MCF 10A (cell line): ENCODE measurements at regions not wholly inside any gene's neighbourhood (a gene's known extent, or its start where the extent isn't known, plus 50 kb on each side); places are given as distances from the start of the nearest gene placed in this dataset.
"Not testable (repeated sequence)": the region's sequence is repeated elsewhere in the genome, so short reads cannot be mapped to it uniquely, and the experiment has no call there.

ENCODE experiments used
- BruUV-seq: library from RNA; stranded (reverse); fragments of 400-500 nt; replicated peaks from 2 replicates; lab custom pipeline; 2021; lab: Mats Ljungman, UMichigan
- CTCF ChIA-PET: fragments of 300-600 bp; sonication (Branson Sonifier 250); formaldehyde crosslinking; extraction: SDS; loops from one replicate; lab custom pipeline; 2021; ENCODE audit warnings: antibody characterized with exemption, inconsistent platforms; lab: Yijun Ruan, JAX
- POLR2A ChIA-PET: fragments of 300-600, 350-650 bp; sonication (Branson Sonifier 250); formaldehyde crosslinking; extraction: SDS; loops from one replicate; lab custom pipeline; 2020; ENCODE audit warnings: antibody characterized with exemption, inconsistent platforms; lab: Yijun Ruan, JAX
- DNase-seq: peaks from one replicate; pipeline ENCODE4 v3.0.0-alpha.2; 2018; ENCODE audit not compliant: unreplicated experiment
- H3K27ac Mint-ChIP-seq: one replicate; pipeline ENCODE4 v1.8.0; 2022; ENCODE audit warnings: mild to moderate bottlenecking, low read depth, mixed read lengths; ENCODE audit not compliant: unreplicated experiment
- H3K27me3 Mint-ChIP-seq: one replicate; pipeline ENCODE4 v1.8.0; 2022; ENCODE audit warnings: mixed read lengths; ENCODE audit not compliant: insufficient read depth, unreplicated experiment
- H3K36me3 Mint-ChIP-seq: one replicate; pipeline ENCODE4 v1.8.0; 2022; ENCODE audit warnings: mild to moderate bottlenecking, moderate library complexity, mixed read lengths; ENCODE audit not compliant: insufficient read depth, unreplicated experiment
- H3K4me1 Mint-ChIP-seq: one replicate; pipeline ENCODE4 v1.8.0; 2022; ENCODE audit warnings: mixed read lengths; ENCODE audit not compliant: insufficient read depth, unreplicated experiment
- H3K4me3 Mint-ChIP-seq: one replicate; pipeline ENCODE4 v1.8.0; 2022; ENCODE audit warnings: mild to moderate bottlenecking, moderate library complexity, mixed read lengths; ENCODE audit not compliant: unreplicated experiment
- H3K9me3 Mint-ChIP-seq: one replicate; pipeline ENCODE4 v1.8.0; 2022; ENCODE audit warnings: mixed read lengths; ENCODE audit not compliant: unreplicated experiment
- CTCF ChIP-seq: fragments of 200-600 bp; IDR thresholded peaks from one replicate; pipeline ENCODE4 v1.8.0; 2022; ENCODE audit warnings: antibody characterized with exemption, mild to moderate bottlenecking; ENCODE audit not compliant: unreplicated experiment
- intact Hi-C: fragments of 100-400 bp; cut with micrococcal nuclease; formaldehyde crosslinking; loops from 2 replicates; pipeline ENCODE4 v1.14.1; 2022

- intact Hi-C loops, result no loop called here
- no peak overlapping the region for H3K27ac Mint-ChIP-seq
- H3K27me3 Mint-ChIP-seq, result no peaks in the 10 kb centered on the region
- DNase-seq, result no peak
- H3K4me1 Mint-ChIP-seq, result no peaks in the 10 kb centered on the region
- H3K4me3 Mint-ChIP-seq, result no peak overlapping the region
- ChIA-PET CTCF (no interaction called here), POLR2A (no interaction called here)
- BruUV-seq, result no TSS peak
- TF ChIP-seq CTCF, result no peak
- H3K9me3 Mint-ChIP-seq, result no peaks in the 10 kb centered on the region
- no peaks in the 10 kb centered on the region for H3K36me3 Mint-ChIP-seq
Observed at GRCh38 chr14:48614003-48614402, 938.6 kb upstream of the MDGA2 start.

GRCh38 chr14:48606960-48607359 is 931.6 kb upstream of the MDGA2 start:
- H3K27me3 Mint-ChIP-seq, BruUV-seq, H3K27ac Mint-ChIP-seq, DNase-seq, intact Hi-C loops, CTCF ChIA-PET, H3K4me1 Mint-ChIP-seq, POLR2A ChIA-PET, H3K4me3 Mint-ChIP-seq, H3K36me3 Mint-ChIP-seq: not testable (repeated sequence)
- H3K9me3 Mint-ChIP-seq, result peaks cover 16% of the 10 kb centered on the region

GRCh38 chr14:48598458-48598857 is 923.1 kb upstream of the MDGA2 start:
- no peaks in the 10 kb centered on the region for H3K36me3 Mint-ChIP-seq
- ChIA-PET CTCF (no interaction called here), POLR2A (no interaction called here)
- H3K9me3 Mint-ChIP-seq, result peaks cover 8% of the 10 kb centered on the region
- no TSS peak for BruUV-seq
- no peak overlapping the region for H3K4me3 Mint-ChIP-seq
- DNase-seq, result no peak
- TF ChIP-seq CTCF, result no peak
- no peaks in the 10 kb centered on the region for H3K27me3 Mint-ChIP-seq
- intact Hi-C loops, result no loop called here
- H3K27ac Mint-ChIP-seq, result no peak overlapping the region
- no peaks in the 10 kb centered on the region for H3K4me1 Mint-ChIP-seq

GRCh38 chr14:48586099-48586498 is 910.7 kb upstream of the MDGA2 start:
- CTCF ChIA-PET, result no interaction called here
- Mint-ChIP-seq H3K27ac (no peak overlapping the region), H3K9me3 (no peaks in the 10 kb centered on the region), H3K4me1 (no peaks in the 10 kb centered on the region), H3K4me3 (no peak overlapping the region), H3K36me3 (no peaks in the 10 kb centered on the region), H3K27me3 (no peaks in the 10 kb centered on the region)
- no peak for DNase-seq
- no TSS peak for BruUV-seq
- intact Hi-C loops, result no loop called here
- POLR2A ChIA-PET, result no interaction called here
- no peak for TF ChIP-seq CTCF

GRCh38 chr14:48584031-48584430 is 908.6 kb upstream of the MDGA2 start:
- CTCF ChIA-PET, result no interaction called here
- no peaks in the 10 kb centered on the region for H3K4me1 Mint-ChIP-seq
- H3K9me3 Mint-ChIP-seq, result no peaks in the 10 kb centered on the region
- no peak for TF ChIP-seq CTCF
- no peak overlapping the region for H3K4me3 Mint-ChIP-seq
- no peaks in the 10 kb centered on the region for H3K36me3 Mint-ChIP-seq
- BruUV-seq, result no TSS peak
- intact Hi-C loops, result no loop called here
- H3K27me3 Mint-ChIP-seq, result no peaks in the 10 kb centered on the region
- peak; percentile 39 for DNase-seq
- no peak overlapping the region for H3K27ac Mint-ChIP-seq
- POLR2A ChIA-PET, result no interaction called here
